Skeletal muscle tissue (tissue), 3 donors: ENCODE measurements at regions not wholly inside any gene's neighbourhood (a gene's known extent, or its start where the extent isn't known, plus 50 kb on each side); places are given as distances from the start of the nearest gene placed in this dataset.

Experiments
- H3K27ac ChIP-seq: one replicate; pipeline ENCODE4 v1.7.0; 2013; ENCODE audit warnings: mild to moderate bottlenecking, low read depth, low read length, inconsistent platforms
- H3K27me3 ChIP-seq, 3 donors: one replicate each; pipeline ENCODE4 v1.7.0; 2013; ENCODE audit warnings: low read length in 3 of 3; ENCODE audit not compliant: control insufficient read depth in 3 of 3, insufficient read depth in 3 of 3
- H3K36me3 ChIP-seq, 3 donors: one replicate each; pipeline ENCODE4 v1.7.0; 2013; ENCODE audit warnings: low read length in 3 of 3; ENCODE audit not compliant: control insufficient read depth in 3 of 3, insufficient read depth in 3 of 3
- H3K4me1 ChIP-seq, 3 donors: one replicate each; pipeline ENCODE4 v1.7.0; 2013; ENCODE audit warnings: low read length in 3 of 3, mild to moderate bottlenecking in 3 of 3; ENCODE audit not compliant: control insufficient read depth in 3 of 3, insufficient read depth in 3 of 3
- H3K4me3 ChIP-seq, 3 donors: one replicate each; pipeline ENCODE4 v1.7.0; 2013; ENCODE audit warnings: low read length in 3 of 3
- H3K9ac ChIP-seq, 3 donors: one replicate each; pipeline ENCODE4 v1.7.0; 2013; ENCODE audit warnings: low read length in 3 of 3, mild to moderate bottlenecking in 3 of 3, moderate library complexity in 2 of 3, low read depth in 1 of 3
- H3K9me3 ChIP-seq, 3 donors: one replicate each; pipeline ENCODE4 v1.7.0; 2013; ENCODE audit warnings: low read length in 3 of 3; ENCODE audit not compliant: control insufficient read depth in 3 of 3
- donor health status: Osteomylitis.

DNA sequence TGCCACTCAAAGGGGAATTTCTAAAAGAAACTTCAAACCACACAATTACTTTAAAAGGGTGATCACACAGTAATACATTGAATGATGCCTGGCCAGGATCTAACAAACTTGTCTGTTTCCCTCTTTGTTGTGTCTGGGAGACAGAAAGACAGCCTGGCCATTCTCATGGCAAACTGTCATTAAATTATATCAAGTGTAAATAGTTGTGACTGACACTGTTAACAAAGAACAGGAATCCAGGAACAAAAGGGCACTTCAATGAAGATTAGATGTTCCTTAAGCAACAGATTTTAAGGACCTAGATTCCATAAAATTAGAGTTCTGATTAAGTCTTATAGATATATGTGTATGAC is 383.6 kb downstream of the KCNJ2 start:
- Histone ChIP-seq H3K36me3 (no peaks in the 10 kb centered on the region), H3K9ac (no peak overlapping the region), H3K4me1 (no peaks in the 10 kb centered on the region), H3K9me3 (no peaks in the 10 kb centered on the region), H3K27ac (no peak overlapping the region), H3K27me3 (no peaks in the 10 kb centered on the region), H3K4me3 (no peak overlapping the region)

DNA sequence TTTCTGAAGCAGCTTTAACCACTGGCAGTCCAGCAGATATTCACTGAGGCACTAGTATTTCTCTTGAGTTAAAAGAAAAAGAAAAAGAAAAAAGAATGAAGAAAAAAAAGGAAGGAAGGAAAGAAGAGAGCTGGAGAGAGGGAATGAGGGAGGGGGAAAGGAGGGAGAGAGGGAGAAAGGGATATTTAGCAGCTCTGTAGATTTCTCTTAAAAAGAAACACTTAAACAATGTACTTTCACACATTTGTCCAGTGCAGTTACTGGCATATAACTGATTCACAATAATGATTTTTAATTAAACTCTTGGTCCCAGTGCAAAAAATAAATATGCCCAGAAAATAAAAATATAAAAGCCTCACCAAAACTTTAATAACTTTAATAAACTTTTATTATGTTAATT is 386.4 kb downstream of the KCNJ2 start:
- H3K27ac ChIP-seq: no peak overlapping the region
- no peak overlapping the region for H3K4me3 ChIP-seq

DNA sequence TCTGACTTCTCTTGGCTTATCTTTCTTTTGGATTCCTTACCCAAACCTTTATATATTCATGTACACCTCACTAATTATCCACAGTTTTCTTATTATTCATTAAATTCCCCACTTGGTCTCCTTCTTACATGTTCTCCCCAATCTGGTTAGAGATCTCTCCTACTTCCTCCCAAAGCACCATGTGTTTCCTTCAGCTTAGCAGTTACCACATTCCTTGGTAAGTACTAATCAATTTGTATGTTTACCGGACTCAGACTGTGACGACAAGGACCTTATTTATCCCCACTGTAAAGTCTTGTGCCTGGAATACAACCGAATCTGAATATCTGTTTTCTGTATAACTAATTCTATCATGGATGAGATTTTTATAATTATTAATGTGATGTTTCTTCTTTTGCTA is 389.5 kb downstream of the KCNJ2 start:
- Histone ChIP-seq H3K27ac (no peak overlapping the region), H3K9ac (no peak overlapping the region), H3K4me3 (no peak overlapping the region), H3K4me1 (peaks cover 0 to 3% (median 0%) of the 10 kb centered on the region in 3 donors), H3K27me3 (no peaks in the 10 kb centered on the region), H3K9me3 (no peaks in the 10 kb centered on the region), H3K36me3 (no peaks in the 10 kb centered on the region)

More for the DNA sequence above, 386.4 kb downstream of the KCNJ2 start:
- H3K9me3 ChIP-seq: no peaks in the 10 kb centered on the region
- H3K27me3 ChIP-seq: no peaks in the 10 kb centered on the region
- H3K36me3 ChIP-seq: no peaks in the 10 kb centered on the region
- no peak overlapping the region for H3K9ac ChIP-seq
- no peaks in the 10 kb centered on the region for H3K4me1 ChIP-seq

DNA sequence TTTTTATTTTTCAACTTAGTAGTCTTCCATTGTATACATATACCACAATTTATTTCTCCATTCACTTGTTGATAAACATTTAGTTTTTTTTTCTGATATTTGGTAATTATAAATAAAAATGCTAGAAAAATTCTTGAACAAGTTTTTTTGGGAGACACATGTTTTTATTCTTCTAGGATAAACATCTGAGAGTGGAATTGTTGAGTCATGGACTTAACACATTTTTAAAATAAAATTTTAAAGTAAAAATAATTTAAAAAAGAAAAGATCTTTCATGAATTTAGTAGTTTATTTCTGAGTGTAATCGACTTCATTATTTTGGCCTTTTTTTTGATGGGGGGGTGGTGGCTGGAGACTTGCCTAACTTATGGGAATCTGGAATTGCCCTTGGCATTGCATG is 391.1 kb downstream of the KCNJ2 start:
- H3K4me1 ChIP-seq: peaks cover 0 to 3% (median 0%) of the 10 kb centered on the region in 3 donors
- no peaks in the 10 kb centered on the region for H3K9me3 ChIP-seq
- H3K4me3 ChIP-seq: no peak overlapping the region
- H3K27me3 ChIP-seq: no peaks in the 10 kb centered on the region
- H3K36me3 ChIP-seq: no peaks in the 10 kb centered on the region
- no peak overlapping the region for H3K9ac ChIP-seq
- H3K27ac ChIP-seq: no peak overlapping the region

DNA sequence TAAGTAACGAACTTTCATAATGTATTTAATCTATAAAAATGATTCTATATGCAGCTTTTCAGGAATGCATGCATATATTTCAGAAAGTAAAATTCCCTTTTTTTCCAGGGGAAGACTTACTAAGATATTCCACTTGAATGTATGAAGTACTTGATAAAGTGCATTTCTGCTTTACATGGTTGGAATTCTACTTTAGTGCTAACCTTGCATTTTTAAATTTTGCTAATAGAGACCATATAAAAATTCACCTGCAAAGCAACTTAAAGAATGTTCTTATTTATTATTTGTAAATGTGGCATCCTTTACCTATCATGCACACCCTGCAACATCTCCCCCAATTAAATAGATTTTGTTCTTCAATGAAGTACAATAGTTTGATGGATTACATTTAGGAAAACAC is 392.8 kb downstream of the KCNJ2 start:
- Histone ChIP-seq H3K4me1 (peaks cover 0 to 3% (median 0%) of the 10 kb centered on the region in 3 donors), H3K9me3 (no peaks in the 10 kb centered on the region), H3K4me3 (no peak overlapping the region), H3K27me3 (no peaks in the 10 kb centered on the region), H3K27ac (no peak overlapping the region), H3K36me3 (no peaks in the 10 kb centered on the region), H3K9ac (no peak overlapping the region)

DNA sequence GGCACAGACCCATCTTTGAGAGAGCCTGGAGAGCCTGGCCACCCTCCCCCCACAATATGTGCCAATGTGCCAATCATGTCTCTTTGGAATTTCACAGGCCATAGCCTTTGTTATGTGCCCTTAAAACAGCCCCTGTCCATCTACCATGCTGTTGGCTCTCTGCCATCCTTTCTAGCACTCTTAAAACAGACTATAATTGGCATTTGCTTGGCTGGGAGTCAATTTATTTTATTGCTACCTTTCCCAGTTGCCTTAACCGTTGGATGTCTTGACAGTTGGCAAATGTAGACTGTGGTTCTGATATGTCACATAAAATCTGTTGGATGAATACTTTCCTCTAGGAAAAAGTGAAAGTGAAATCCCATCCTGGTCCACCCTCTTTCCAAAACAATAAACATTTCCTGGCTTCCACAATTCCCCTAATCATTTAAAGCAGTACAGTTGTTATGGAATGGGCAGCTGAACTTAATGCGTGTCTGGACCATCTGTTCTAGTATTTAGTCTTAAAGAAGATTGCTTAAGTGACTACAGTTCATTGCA is 394.0 kb downstream of the KCNJ2 start:
- peaks cover 0 to 3% (median 0%) of the 10 kb centered on the region in 3 donors for H3K4me1 ChIP-seq
- no peaks in the 10 kb centered on the region for H3K9me3 ChIP-seq
- no peaks in the 10 kb centered on the region for H3K27me3 ChIP-seq
- no peak overlapping the region for H3K9ac ChIP-seq
- no peak overlapping the region for H3K4me3 ChIP-seq
- no peaks in the 10 kb centered on the region for H3K36me3 ChIP-seq
- H3K27ac ChIP-seq: no peak overlapping the region

DNA sequence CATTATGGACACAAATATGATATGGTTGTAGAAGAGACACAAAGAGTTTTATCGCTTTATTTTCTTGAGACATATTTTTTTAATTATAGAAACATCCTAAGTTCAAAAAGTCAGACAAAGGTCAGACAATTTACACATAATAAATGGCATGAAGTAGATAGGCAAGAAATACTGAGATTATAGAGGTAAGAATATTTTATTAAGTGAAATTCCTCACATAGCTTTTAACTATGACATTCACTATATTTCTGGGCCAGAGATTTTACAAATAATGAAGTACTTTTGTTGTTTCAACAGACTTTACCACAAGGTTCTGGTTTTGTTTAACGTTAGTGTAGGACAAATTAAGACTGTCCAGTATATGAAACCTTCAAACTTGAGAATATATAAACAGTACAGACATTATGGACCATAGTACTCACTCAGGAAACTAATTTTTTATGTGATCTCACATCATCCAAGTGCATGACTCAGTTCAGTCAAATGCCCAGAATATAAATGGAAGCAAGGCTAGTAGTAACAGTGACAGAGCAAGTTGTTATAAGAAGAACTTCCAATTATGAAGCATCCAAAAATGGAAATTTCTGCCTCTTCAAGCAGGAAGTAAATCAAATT is 394.8 kb downstream of the KCNJ2 start:
- no peaks in the 10 kb centered on the region for H3K27me3 ChIP-seq
- H3K36me3 ChIP-seq: no peaks in the 10 kb centered on the region
- no peak overlapping the region for H3K4me3 ChIP-seq
- no peaks in the 10 kb centered on the region for H3K9me3 ChIP-seq
- peaks cover 0 to 3% (median 0%) of the 10 kb centered on the region in 3 donors for H3K4me1 ChIP-seq
- no peak overlapping the region for H3K27ac ChIP-seq
- no peak overlapping the region for H3K9ac ChIP-seq

DNA sequence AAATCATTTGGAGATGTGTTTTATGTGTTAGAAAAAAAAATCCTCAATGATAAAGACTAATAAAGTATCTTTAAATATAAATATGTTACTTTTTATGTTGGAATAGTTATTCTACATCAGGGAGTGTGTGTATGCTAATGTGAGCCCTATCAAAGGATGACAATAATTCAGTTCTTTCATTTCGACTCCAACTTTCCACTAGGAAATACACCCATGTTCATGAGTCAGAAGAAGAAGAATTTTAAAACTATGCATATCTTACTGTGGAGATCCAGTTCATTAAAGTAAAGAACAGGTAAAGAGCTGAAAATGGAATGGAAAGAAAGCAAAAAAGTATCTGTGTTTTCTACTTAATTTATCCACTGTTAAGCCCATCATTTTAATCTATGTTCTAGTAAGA is 399.8 kb downstream of the KCNJ2 start:
- Histone ChIP-seq H3K27me3 (no peaks in the 10 kb centered on the region), H3K27ac (no peak overlapping the region), H3K9ac (no peak overlapping the region), H3K36me3 (no peaks in the 10 kb centered on the region), H3K4me3 (no peak overlapping the region), H3K4me1 (no peaks in the 10 kb centered on the region), H3K9me3 (no peaks in the 10 kb centered on the region)

DNA sequence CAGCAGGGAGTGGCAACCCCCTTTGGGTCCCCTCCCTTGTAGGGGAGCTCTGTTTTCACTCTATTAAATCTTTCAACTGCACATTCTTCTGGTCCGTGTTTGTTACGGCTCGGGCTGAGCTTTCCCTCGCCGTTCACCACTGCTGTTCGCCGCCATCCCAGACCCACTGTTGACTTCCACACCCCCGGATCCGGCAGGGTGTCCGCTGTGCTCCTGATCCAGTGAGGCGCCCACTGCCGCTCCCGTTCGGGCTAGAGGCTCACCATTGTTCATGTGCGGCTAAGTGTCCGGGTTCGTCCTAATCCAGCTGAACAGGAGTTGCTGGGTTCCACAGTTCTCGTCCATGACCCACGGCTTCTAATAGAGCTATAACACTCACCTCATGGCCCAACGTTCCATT is 408.1 kb downstream of the KCNJ2 start:
- Histone ChIP-seq H3K9ac (no peak overlapping the region), H3K4me3 (no peak overlapping the region), H3K27me3 (no peaks in the 10 kb centered on the region), H3K27ac (no peak overlapping the region), H3K4me1 (no peaks in the 10 kb centered on the region), H3K36me3 (no peaks in the 10 kb centered on the region), H3K9me3 (no peaks in the 10 kb centered on the region)

DNA sequence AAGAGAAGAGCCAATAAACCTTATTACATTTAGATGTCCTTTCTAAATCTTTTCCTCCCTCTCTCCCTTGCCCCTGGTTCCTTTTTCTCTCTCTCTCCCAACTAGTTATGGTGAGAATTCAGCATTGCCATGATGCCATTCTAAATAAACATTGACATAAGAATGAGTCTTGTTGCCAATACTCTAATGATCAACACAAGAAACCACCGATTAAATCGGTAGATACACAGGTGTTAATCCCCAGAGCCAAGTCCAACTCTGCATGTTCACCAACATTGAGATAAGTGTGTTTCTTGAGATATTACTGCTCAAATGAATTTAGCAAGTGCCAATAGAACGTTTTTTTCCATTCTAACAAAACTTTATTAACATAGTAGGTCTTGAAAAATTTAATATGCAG is 412.1 kb downstream of the KCNJ2 start:
- Histone ChIP-seq H3K4me1 (no peaks in the 10 kb centered on the region), H3K4me3 (no peak overlapping the region), H3K9ac (no peak overlapping the region), H3K27me3 (no peaks in the 10 kb centered on the region), H3K27ac (no peak overlapping the region), H3K9me3 (no peaks in the 10 kb centered on the region), H3K36me3 (no peaks in the 10 kb centered on the region)
